PFSK-1 (cell line): ENCODE measurements at regions not wholly inside any gene's neighbourhood (a gene's known extent, or its start where the extent isn't known, plus 50 kb on each side); places are given as distances from the start of the nearest gene placed in this dataset.

Experiments used
- FOXP2 ChIP-seq: optimal IDR thresholded peaks from 2 replicates; pipeline ENCODE3; 2011; ENCODE audit warnings: borderline replicate concordance, control low read depth, inconsistent platforms; ENCODE audit not compliant: insufficient read depth; ENCODE audit errors: extremely low read length, extremely low read depth
- POLR2AphosphoS5 ChIP-seq: IDR thresholded peaks from 2 replicates; pipeline ENCODE4 v1.6.1; 2012; ENCODE audit warnings: low read depth, mild to moderate bottlenecking, control low read depth, low read length, moderate library complexity
- SIN3A ChIP-seq: IDR thresholded peaks from 2 replicates; pipeline ENCODE4 v1.6.1; 2012; ENCODE audit warnings: mild to moderate bottlenecking, low read length, moderate library complexity, borderline replicate concordance; ENCODE audit not compliant: insufficient read depth
- TAF1 ChIP-seq: IDR thresholded peaks from 2 replicates; pipeline ENCODE4 v1.6.1; 2012; ENCODE audit warnings: low read length, control low read depth, borderline replicate concordance; ENCODE audit not compliant: insufficient read depth
- TF ChIP-seq, protein P1 (sequence below), 2 experiments: IDR thresholded peaks; 2 replicates each; pipeline versions ENCODE4 v1.6.1 to v1.8.0; 2011 to 2012; ENCODE audit warnings: low read depth in 2 of 2, low read length in 2 of 2, control low read depth in 1 of 2, inconsistent platforms in 1 of 2, mild to moderate bottlenecking in 1 of 2, moderate library complexity in 1 of 2; ENCODE audit not compliant: insufficient read depth in 1 of 2

DNA sequence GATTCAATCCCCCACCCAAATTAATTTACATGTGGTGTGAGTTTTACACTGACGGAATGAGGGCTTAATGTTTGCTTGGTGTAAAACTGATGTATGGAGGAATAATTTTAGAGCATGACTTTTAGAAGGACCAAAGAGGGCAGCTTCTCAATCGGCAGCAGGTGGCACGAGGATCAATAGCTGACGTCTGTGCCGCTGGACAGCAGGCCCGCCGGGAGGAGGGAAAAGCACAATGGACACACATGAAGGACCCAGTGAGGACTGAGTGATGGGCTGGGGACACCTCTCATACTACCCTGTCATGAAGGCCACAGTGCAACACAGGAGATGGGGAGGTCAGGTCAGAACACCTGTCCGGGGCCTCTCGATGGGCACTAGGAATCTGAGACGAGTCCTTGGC lies 61.4 kb upstream of the NSMCE3 start:
- TF ChIP-seq POLR2AphosphoS5 (no peak), TAF1 (no peak), FOXP2 (no peak), SIN3A (no peak)
- TF ChIP-seq, protein P1, sequence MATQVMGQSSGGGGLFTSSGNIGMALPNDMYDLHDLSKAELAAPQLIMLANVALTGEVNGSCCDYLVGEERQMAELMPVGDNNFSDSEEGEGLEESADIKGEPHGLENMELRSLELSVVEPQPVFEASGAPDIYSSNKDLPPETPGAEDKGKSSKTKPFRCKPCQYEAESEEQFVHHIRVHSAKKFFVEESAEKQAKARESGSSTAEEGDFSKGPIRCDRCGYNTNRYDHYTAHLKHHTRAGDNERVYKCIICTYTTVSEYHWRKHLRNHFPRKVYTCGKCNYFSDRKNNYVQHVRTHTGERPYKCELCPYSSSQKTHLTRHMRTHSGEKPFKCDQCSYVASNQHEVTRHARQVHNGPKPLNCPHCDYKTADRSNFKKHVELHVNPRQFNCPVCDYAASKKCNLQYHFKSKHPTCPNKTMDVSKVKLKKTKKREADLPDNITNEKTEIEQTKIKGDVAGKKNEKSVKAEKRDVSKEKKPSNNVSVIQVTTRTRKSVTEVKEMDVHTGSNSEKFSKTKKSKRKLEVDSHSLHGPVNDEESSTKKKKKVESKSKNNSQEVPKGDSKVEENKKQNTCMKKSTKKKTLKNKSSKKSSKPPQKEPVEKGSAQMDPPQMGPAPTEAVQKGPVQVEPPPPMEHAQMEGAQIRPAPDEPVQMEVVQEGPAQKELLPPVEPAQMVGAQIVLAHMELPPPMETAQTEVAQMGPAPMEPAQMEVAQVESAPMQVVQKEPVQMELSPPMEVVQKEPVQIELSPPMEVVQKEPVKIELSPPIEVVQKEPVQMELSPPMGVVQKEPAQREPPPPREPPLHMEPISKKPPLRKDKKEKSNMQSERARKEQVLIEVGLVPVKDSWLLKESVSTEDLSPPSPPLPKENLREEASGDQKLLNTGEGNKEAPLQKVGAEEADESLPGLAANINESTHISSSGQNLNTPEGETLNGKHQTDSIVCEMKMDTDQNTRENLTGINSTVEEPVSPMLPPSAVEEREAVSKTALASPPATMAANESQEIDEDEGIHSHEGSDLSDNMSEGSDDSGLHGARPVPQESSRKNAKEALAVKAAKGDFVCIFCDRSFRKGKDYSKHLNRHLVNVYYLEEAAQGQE (IDR thresholded peaks at IDR 0.05; ENCODE audit: insufficient read depth in 1 of 2, low read depth in 2 of 2, low read length in 2 of 2), result no peak

DNA sequence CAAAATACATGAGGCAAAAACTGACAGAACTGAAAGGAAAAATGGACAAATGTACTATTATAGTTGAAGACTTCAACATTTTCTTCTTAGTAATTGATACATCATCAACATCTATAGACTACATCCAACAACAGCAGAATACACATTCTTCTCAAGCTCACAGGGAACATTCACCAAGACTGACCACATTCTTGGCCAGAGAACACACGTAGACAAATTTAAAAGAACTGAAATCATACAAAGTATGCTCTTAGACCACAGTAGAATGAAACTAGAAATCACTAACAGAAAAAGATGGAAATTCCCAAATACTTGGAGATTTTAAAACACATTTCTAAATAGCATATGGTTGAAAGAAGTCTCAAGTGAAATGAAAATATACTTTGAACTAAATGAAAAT lies 55.1 kb upstream of the NSMCE3 start:
- TF ChIP-seq SIN3A (no peak), POLR2AphosphoS5 (no peak), TAF1 (no peak), FOXP2 (no peak)
- TF ChIP-seq, protein P1 (IDR thresholded peaks at IDR 0.05; ENCODE audit: insufficient read depth in 1 of 2, low read depth in 2 of 2, low read length in 2 of 2), result no peak

DNA sequence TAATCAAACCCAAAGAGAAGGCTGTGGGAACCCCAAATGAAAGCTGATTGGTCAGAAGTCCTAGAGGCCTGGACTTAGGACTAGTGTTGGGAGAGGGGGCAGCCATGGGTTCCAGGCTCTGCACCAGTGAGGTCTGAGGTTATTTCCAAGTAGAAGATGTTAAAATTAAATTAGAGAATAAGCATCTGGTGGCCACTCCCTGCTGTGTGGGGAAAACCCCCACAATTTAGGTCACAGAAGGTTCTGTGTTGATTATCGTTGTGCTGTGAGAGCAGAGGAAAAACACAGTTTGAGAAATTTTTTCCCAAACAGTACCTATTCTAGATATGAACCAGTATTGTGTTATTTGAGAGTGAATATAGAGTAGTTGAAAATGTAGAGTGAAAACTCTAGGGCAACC lies 53.9 kb upstream of the NSMCE3 start:
- no peak for TF ChIP-seq POLR2AphosphoS5
- no peak for TF ChIP-seq TAF1
- TF ChIP-seq SIN3A, result no peak
- no peak for TF ChIP-seq FOXP2
- TF ChIP-seq, protein P1 (IDR thresholded peaks at IDR 0.05; ENCODE audit: insufficient read depth in 1 of 2, low read depth in 2 of 2, low read length in 2 of 2), result no peak

DNA sequence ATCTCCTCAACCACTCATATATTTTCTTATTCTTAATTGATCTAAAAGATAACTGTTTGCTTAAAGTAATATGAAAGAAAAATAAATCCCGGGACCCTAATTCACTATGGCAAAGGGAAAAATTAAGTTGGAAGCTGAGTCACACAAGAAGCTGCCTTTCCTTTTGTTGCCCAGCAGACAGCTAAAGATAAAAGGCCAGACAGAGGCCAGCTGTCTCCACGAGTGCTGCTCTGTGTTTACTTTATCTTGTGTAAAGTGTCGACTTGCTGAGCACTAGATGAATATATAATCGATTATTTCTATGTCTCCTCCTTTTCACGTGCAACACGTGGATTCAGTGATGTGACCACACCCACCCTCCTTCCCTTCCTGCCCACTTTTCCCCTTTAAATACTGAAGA lies 52.8 kb upstream of the NSMCE3 start:
- TF ChIP-seq POLR2AphosphoS5 (no peak), TAF1 (no peak), FOXP2 (no peak), SIN3A (no peak)
- TF ChIP-seq, protein P1 (IDR thresholded peaks at IDR 0.05; ENCODE audit: insufficient read depth in 1 of 2, low read depth in 2 of 2, low read length in 2 of 2), result no peak

DNA sequence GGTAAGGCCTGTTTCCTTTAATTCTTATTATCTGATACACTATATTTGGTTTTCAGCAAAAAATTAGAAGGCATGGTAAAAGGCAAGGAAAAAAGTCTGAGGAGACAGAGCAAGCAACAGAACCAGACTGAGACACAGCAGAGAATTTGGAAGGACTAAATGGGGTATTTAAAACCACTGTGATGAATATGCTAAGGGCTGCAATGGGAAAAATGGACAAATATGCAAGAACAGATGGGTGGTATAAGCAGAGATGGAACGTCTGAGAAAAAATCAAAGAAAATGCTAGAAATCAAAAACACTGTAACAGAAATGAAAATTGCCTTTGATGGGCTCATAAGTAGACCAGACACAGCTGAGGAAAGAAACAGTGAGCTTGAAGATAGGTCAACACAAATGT lies 50.8 kb upstream of the NSMCE3 start:
- no peak for TF ChIP-seq POLR2AphosphoS5
- no peak for TF ChIP-seq FOXP2
- no peak for TF ChIP-seq SIN3A
- TF ChIP-seq TAF1, result no peak
- TF ChIP-seq, protein P1 (IDR thresholded peaks at IDR 0.05; ENCODE audit: insufficient read depth in 1 of 2, low read depth in 2 of 2, low read length in 2 of 2), result no peak
